Endothelial cell of umbilical vein (primary cell): ENCODE measurements at regions not wholly inside any gene's neighbourhood (a gene's known extent, or its start where the extent isn't known, plus 50 kb on each side); places are given as distances from the start of the nearest gene placed in this dataset.

Experiments
- BruUV-seq: library from RNA; stranded (reverse); fragments of 400-500 nt; replicated peaks from 2 replicates; lab custom pipeline; 2021; lab: Mats Ljungman, UMichigan
- CTCF ChIA-PET: fragments of 300-600, 350-600 bp; sonication (Branson Sonifier 250); formaldehyde crosslinking; loops from one replicate; lab custom pipeline; 2021; ENCODE audit warnings: antibody characterized with exemption, inconsistent platforms; lab: Charles Lee
- POLR2A ChIA-PET: fragments of 300-600, 350-600 bp; sonication (Branson Sonifier 250); formaldehyde crosslinking; loops from one replicate; lab custom pipeline; 2021; ENCODE audit warnings: antibody characterized with exemption, inconsistent platforms; lab: Charles Lee
- DNase-seq: peaks from one replicate; pipeline ENCODE4 v3.0.0-alpha.2; 2011; ENCODE audit warnings: low read depth, low spot score
- FAIRE-seq: peaks from 2 replicates; lab custom pipeline; 2011; peaks lifted over from hg19 to GRCh38; lab: Jason Lieb, UNC
- H2AFZ ChIP-seq: 2 replicates; pipeline ENCODE4 v1.6.0; 2012; ENCODE audit warnings: low read depth, low read length, control low read depth, inconsistent platforms
- H3K27ac ChIP-seq: 2 replicates; pipeline ENCODE4 v1.5.1; 2011; ENCODE audit warnings: low read depth, mild to moderate bottlenecking, control low read depth, low read length, moderate library complexity; ENCODE audit not compliant: insufficient read depth
- H3K27me3 ChIP-seq, 2 experiments: 2 replicates each; pipeline versions ENCODE4 v1.6.0 to v1.6.1; 2011; ENCODE audit warnings: low read length in 2 of 2, mixed read lengths in 1 of 2; ENCODE audit not compliant: control insufficient read depth in 2 of 2, insufficient read depth in 2 of 2
- H3K36me3 ChIP-seq, 2 experiments: 2 replicates in 1 of 2; 3 replicates in 1 of 2; pipeline ENCODE4 v1.5.1; 2011; ENCODE audit warnings: low read length in 2 of 2, mild to moderate bottlenecking in 1 of 2, moderate library complexity in 1 of 2; ENCODE audit not compliant: control insufficient read depth in 2 of 2, insufficient read depth in 2 of 2; ENCODE audit errors: extremely low read depth in 1 of 2
- H3K4me1 ChIP-seq: 3 replicates; pipeline ENCODE4 v1.5.1; 2011; ENCODE audit warnings: mild to moderate bottlenecking, low read length; ENCODE audit not compliant: control insufficient read depth, insufficient read depth; ENCODE audit errors: extremely low read depth
- H3K4me2 ChIP-seq: 2 replicates; pipeline ENCODE4 v1.6.1; 2011; ENCODE audit warnings: low read length, control low read depth, mixed read lengths; ENCODE audit not compliant: insufficient read depth
- H3K4me3 ChIP-seq, 3 experiments: fragments of 200-600 bp in 1 of 3; sonication (generic), shearing (Covaris generic) in 1 of 3; replicated peaks in 1 of 3; 2 replicates each; pipeline ENCODE4 v1.5.1; 2011 to 2016; ENCODE audit warnings: control low read depth in 3 of 3, low read length in 3 of 3, mild to moderate bottlenecking in 2 of 3, inconsistent platforms in 1 of 3, low read depth in 1 of 3, moderate library complexity in 1 of 3; ENCODE audit not compliant: insufficient read depth in 1 of 3
- H3K79me2 ChIP-seq: 2 replicates; pipeline ENCODE4 v1.6.0; 2012; ENCODE audit warnings: low read length, inconsistent platforms; ENCODE audit not compliant: control insufficient read depth, insufficient read depth
- H3K9ac ChIP-seq: replicated peaks from 2 replicates; pipeline ENCODE3; 2011; ENCODE audit warnings: low read length, control low read depth; ENCODE audit not compliant: insufficient read depth; ENCODE audit errors: extremely low read depth
- H3K9me1 ChIP-seq: replicated peaks from 3 replicates; pipeline ENCODE4 v1.6.0; 2011; ENCODE audit warnings: mild to moderate bottlenecking, low read length; ENCODE audit not compliant: control insufficient read depth, insufficient read depth; ENCODE audit errors: extremely low read depth
- H3K9me3 ChIP-seq: replicated peaks from 2 replicates; pipeline ENCODE4 v1.5.1; 2012; ENCODE audit warnings: low read length, inconsistent platforms; ENCODE audit not compliant: control insufficient read depth, insufficient read depth
- H4K20me1 ChIP-seq: replicated peaks from 2 replicates; pipeline ENCODE3; 2011; ENCODE audit warnings: mild to moderate bottlenecking, low read length; ENCODE audit not compliant: control insufficient read depth, insufficient read depth; ENCODE audit errors: extremely low read depth
- CTCF ChIP-seq, 2 donors: IDR thresholded peaks; 1 replicate in 1 of 2; 2 replicates in 1 of 2; pipeline ENCODE4 v1.5.1; 2011; ENCODE audit warnings: low read length in 2 of 2, mild to moderate bottlenecking in 2 of 2, moderate library complexity in 2 of 2, control low read depth in 1 of 2, inconsistent platforms in 1 of 2, low read depth in 1 of 2; ENCODE audit not compliant: insufficient read depth in 1 of 2; ENCODE audit errors: extremely low read depth in 1 of 2
- EZH2 ChIP-seq: IDR thresholded peaks from 2 replicates; pipeline ENCODE4 v1.6.1; 2012; ENCODE audit warnings: borderline replicate concordance, low read depth, mild to moderate bottlenecking, moderate library complexity, low read length, inconsistent platforms; ENCODE audit not compliant: severe bottlenecking
- FOS ChIP-seq: IDR thresholded peaks from 2 replicates; pipeline ENCODE4 v1.6.1; 2011; ENCODE audit warnings: mild to moderate bottlenecking, low read length, moderate library complexity, borderline replicate concordance; ENCODE audit not compliant: insufficient read depth
- GATA2 ChIP-seq: IDR thresholded peaks from 2 replicates; pipeline ENCODE4 v1.7.0; 2011; ENCODE audit warnings: low read depth, mild to moderate bottlenecking, moderate library complexity, mixed read lengths, low read length; ENCODE audit not compliant: insufficient read length, insufficient read depth
- JUN ChIP-seq: IDR thresholded peaks from 2 replicates; pipeline ENCODE4 v1.6.1; 2011; ENCODE audit warnings: borderline replicate concordance, low read depth; ENCODE audit not compliant: insufficient read length, insufficient read depth
- MAX ChIP-seq: IDR thresholded peaks from 2 replicates; pipeline ENCODE4 v1.6.1; 2011; ENCODE audit not compliant: insufficient read depth, insufficient read length
- MYC ChIP-seq: IDR thresholded peaks from one replicate; pipeline ENCODE4 v1.6.1; 2011; ENCODE audit warnings: mild to moderate bottlenecking, low read depth, low read length
- POLR2A ChIP-seq: IDR thresholded peaks from 2 replicates; pipeline ENCODE4 v1.6.1; 2012; ENCODE audit warnings: low read depth, mild to moderate bottlenecking, control low read depth, low read length
- POLR2AphosphoS5 ChIP-seq: IDR thresholded peaks from 2 replicates; pipeline ENCODE4 v1.6.1; 2012; ENCODE audit warnings: low read depth, mild to moderate bottlenecking, control low read depth, low read length, moderate library complexity; ENCODE audit not compliant: insufficient read depth
- dilution Hi-C: fragments of 300-500 bp; cut with MboI; formaldehyde crosslinking; loops from one replicate; pipeline ENCODE4 v1.15.0; 2019; ENCODE audit warnings: low sequenced_read_pairs; ENCODE audit not compliant: extremely low pct_ligation_motif_present
- intact Hi-C: fragments of 100-400 bp; cut with micrococcal nuclease; formaldehyde crosslinking; loops from one replicate; pipeline ENCODE4 v1.10.0; 2022

- Histone ChIP-seq H3K9me1 (no peaks in the 10 kb centered on the region), H3K4me2 (no peak overlapping the region), H3K9ac (no peak overlapping the region), H3K27me3 (no peaks in the 10 kb centered on the region), H2AFZ (no peak overlapping the region), H4K20me1 (no peaks in the 10 kb centered on the region), H3K79me2 (no peaks in the 10 kb centered on the region), H3K27ac (no peak overlapping the region), H3K4me1 (peaks cover 7% of the 10 kb centered on the region), H3K4me3 (no peak overlapping the region), H3K36me3 (no peaks in the 10 kb centered on the region), H3K9me3 (no peaks in the 10 kb centered on the region)
- no peak for TF ChIP-seq MAX
- no peak for TF ChIP-seq POLR2A
- no peak for TF ChIP-seq POLR2AphosphoS5
- TF ChIP-seq EZH2, result no peak
- TF ChIP-seq FOS, result no peak
- no peak for TF ChIP-seq GATA2
- no peak for TF ChIP-seq MYC
- no peak for TF ChIP-seq JUN
- TF ChIP-seq CTCF (IDR thresholded peaks at IDR 0.05; ENCODE audit: extremely low read depth in 1 of 2, insufficient read depth in 1 of 2, low read depth in 1 of 2, low read length in 2 of 2), result no peak
- ChIA-PET POLR2A (no interaction called here), CTCF (interaction anchor here (1.0 to 1.2 kb wide), 3 partner anchors 39 to 91 kb away, joined by 3 read pairs; no protein-coding TSS in a partner anchor)
- DNase-seq (no peak), FAIRE-seq (no peak)
- dilution Hi-C loops (no loop called here), intact Hi-C loops (no loop called here)
- BruUV-seq, result no TSS peak
Observed at GRCh38 chr12:60398547-60398946, 802.7 kb downstream of the SLC16A7 start.
